ENCODE measurements at regions not wholly inside any gene's neighbourhood (a gene's known extent, or its start where the extent isn't known, plus 50 kb on each side); places are given as distances from the start of the nearest gene placed in this dataset.

GRCh38 chr3:182255158-182255557, 538.1 kb upstream of the ATP11B start:
- DNase-seq (ENCODE audit: low read depth in 2 of 2) = no peak

GRCh38 chr3:182257361-182257760, 535.9 kb upstream of the ATP11B start:
- no peak for DNase-seq (ENCODE audit: low read depth in 2 of 2)

DNA sequence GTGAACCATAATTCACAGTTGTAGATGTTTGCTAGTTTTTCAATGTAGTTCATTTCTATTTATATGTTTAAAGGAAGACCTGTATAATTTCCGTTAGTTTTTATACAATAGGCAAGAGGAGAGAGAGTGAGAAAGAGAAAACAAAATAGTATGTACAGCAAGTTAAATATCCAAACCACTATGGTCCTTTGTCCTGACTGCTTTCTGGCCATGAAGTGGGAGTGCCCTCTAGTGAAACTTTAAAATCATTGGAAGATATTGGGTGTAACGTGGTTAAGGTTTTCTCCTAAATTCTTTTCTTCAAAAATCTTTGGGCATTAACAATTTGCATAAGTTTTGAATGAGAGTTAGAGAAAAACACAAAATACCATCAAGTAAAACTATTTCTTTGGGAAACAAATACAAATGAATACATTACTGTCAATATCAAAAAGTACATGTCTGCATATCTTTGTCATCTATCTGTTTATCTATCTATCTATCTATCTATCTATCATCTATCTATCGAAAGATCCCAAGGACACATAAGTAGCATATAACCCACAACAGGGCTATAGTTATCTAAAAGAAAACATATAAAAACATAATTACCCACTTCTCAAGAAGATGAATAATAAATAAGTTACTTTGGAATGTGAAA, 534.6 kb upstream of the ATP11B start:
- DNase-seq (ENCODE audit: low read depth in 2 of 2) = no peak

DNA sequence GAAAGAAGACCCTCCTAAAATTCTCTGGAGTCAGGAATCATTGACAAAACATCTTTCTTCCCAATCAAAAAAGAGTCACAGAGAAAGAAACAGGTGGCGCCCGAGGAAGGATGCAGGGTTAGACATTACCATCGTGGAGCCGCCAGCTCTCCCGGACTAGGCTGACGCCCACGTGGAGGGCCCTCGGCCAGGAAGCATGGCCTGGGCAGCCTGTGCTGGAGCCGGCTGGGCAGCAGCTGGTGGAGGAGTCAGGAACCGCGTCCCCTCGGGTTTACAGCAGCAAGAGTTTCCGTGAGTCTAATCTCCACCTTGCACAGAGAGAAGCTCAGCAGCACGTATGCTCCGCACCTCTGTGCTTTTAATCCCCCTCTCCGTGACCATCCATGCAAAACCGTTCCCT, 533.7 kb upstream of the ATP11B start:
- no peak for DNase-seq (ENCODE audit: low read depth in 2 of 2)

DNA sequence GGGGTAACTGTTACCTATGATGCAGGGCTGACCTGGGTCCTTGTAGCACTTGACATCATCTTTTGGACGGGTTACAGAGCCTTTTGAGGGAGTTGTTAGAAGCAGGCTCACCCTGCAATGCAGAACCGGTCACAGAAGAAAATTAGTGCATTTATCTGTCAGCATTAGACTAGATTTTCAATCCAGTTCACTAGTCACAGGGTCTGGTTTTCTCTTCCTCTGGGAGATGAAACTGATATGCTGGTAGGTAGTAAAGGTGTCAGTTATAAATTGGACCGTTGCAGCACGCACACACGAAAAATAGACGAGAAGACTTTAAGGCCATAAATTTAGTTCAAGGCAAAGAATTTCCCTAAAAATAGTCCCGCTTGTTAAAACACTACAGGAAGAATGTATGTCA, 532.3 kb upstream of the ATP11B start:
- DNase-seq (ENCODE audit: low read depth in 2 of 2) = no peak

GRCh38 chr3:182268711-182269110, 524.6 kb upstream of the ATP11B start:
- DNase-seq (ENCODE audit: low read depth in 2 of 2) = no peak

DNA sequence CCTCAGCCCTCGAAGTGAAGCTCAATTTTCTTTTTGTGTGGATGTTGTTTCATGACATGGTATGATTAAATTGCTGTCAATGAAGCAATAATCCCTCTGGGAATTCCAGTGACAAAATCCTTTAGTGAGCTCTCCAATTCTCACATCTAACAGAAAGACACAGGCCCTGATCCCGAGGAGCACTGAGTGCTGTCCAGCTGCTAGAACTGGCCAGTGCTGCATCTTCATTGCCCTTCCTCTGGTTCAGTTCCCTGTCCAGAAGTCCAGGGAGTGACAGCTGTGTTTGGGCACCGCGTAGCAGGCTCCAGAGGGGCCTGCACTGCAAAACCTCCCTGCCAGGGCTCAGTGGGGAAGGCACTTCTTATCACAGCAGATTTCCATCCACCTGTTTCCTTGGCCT, 516.8 kb upstream of the ATP11B start:
- DNase-seq (ENCODE audit: low read depth in 2 of 2) = no peak

- DNase-seq (ENCODE audit: low read depth in 2 of 2) = no peak
Measured at GRCh38 chr3:182284793-182285192, 508.5 kb upstream of the ATP11B start.

GRCh38 chr3:182292591-182292990, 500.7 kb upstream of the ATP11B start:
- no peak for DNase-seq (ENCODE audit: low read depth in 2 of 2)

- no peak for DNase-seq (ENCODE audit: low read depth in 2 of 2)
Measured at GRCh38 chr3:182294256-182294655, 499.0 kb upstream of the ATP11B start.

DNA sequence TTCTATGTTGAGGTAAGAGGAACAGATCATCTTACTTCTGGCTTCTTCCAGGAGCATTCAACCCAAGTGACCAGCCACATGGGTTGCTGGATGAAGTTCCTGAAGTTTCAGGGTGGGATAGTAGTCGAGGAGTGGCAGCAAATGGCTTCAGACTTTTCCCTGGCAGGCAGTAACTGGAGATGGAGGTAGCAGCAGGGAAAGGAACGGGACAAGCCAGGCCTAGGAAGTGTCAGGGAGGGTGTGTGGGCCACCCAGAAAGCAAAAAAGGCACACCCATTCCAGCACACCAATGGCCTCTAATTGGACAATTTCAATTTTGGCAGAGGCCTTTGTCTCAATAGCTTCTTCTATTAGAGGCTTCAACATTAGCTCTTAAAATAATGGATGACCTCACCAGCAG, 498.6 kb upstream of the ATP11B start:
- DNase-seq (ENCODE audit: low read depth in 2 of 2) = no peak

DNA sequence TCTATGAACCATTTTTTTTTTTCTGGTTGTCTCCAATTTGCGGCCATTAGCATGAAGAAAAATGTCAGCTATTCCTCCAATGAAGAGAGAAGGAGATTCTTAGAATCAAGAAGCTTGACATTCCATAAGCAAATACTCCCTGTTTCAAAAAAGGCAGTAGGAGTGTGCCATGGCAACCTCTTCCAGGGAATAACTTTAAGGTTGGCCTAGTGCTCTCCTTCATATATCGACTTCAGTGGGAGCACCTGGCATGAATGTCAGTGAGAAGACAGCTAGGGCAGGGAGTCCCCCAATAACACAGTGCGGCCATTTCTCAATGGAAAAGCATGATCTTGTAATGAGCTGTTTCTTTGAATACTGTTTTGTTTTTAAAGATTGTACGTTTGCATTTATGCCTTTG, 493.0 kb upstream of the ATP11B start:
- DNase-seq (ENCODE audit: low read depth in 2 of 2) = no peak

DNA sequence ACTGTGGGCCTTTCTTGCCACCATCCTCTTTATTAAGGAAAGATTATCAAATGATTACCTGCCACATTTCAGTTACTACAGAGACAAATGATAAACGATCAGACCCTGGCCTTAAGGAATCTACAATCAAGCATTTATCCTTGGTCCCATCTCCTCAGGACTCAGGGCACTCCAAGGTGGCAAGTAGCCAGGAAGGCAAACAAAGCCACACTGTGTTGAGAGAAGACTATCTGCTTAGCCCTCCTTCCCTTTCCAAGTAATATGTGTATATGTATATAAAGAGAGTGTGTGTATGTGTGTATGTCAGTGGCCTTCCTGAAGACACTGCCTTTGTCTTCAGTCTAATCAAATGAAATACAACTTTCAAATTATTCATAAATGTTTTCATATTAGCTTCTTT, 490.1 kb upstream of the ATP11B start:
- no peak for DNase-seq (ENCODE audit: low read depth in 2 of 2)

- DNase-seq (ENCODE audit: low read depth in 2 of 2) = no peak
Measured at GRCh38 chr3:182305881-182306665, 487.2 kb upstream of the ATP11B start.

DNA sequence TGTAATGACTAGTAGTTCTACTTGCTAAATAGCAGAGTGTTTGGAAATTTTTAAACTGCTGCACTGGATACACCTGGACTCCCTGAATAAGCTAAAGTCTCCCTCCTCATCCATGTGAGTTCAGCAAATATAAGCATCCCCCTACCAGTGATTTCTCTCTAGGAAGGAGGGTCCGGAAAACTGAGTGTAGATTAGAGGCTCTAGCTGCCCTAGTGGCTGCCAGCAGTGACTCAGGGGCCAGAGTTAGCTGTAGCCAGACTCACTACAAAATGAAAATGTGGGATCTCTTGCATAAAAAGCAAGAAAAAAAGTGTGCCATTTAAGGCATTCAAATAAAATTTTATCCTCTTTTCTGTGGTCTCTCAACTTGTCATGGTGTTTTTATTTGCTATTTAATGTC, 485.0 kb upstream of the ATP11B start:
- DNase-seq (ENCODE audit: low read depth in 2 of 2) = no peak

DNA sequence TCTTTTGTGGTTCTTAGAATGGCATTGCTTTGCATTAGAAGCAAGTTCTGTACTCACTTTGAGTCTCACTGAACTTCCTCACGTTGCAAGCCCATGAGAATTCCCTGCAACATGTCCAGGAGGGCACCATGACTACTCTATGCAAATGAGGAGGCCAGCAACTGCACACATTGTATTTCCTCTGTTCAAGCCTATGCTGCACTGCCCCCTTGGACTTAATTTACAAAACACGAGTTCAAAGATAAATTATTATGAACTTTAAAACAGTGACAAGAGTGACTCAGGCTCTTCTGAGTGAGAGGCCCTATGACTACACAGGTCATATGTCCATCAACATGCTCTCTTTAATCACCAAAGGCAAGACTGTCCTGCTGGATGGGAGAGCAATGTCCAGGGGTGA, 484.2 kb upstream of the ATP11B start:
- no peak for DNase-seq (ENCODE audit: low read depth in 2 of 2)

DNA sequence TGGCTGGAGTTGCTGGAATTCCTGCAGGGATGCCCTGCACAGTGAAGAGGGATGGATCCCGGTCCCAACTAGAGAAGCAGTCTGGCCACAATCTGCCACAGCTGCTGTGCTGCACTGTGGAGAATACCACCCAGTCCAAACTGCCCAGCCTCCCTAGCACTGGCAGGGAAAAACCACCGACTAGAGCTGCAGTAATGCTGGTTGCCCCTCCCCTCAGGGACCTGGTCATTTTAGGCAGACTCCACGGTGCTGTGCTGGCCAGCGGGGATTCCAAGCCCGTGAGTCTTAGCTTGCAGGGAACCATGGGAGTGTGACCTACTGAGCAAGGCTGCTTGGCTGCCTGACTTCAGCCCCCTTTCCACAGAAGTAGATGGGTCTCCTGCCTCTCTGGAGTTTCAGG, 478.0 kb upstream of the ATP11B start:
- no peak for DNase-seq (ENCODE audit: low read depth in 2 of 2)

GRCh38 chr3:182323126-182323700, 470.1 kb upstream of the ATP11B start:
- no peak for DNase-seq (ENCODE audit: low read depth in 2 of 2)

DNA sequence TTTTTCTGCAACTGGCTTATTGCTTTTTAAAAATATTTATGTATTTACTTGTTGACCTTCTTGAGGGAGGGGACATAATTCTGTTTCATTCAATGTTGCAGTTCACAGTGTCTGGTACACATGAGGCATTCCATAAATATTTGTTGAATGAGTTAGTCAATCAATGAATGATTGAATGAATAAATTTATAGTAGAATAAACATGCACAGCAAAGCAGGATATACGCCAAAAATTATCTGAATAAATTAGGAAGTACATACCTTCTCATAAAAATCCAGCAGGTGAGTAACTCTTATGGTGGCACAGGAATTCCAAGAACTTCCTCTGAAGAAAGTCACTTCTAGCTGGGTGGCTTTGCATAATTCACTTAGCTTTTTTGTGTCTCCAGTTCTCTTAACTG, 469.4 kb upstream of the ATP11B start:
- DNase-seq (ENCODE audit: low read depth in 2 of 2) = no peak

- DNase-seq (ENCODE audit: low read depth in 2 of 2) = no peak
Measured at GRCh38 chr3:182325213-182325950, 467.9 kb upstream of the ATP11B start.

GRCh38 chr3:182327196-182327681, 466.1 kb upstream of the ATP11B start:
- DNase-seq (ENCODE audit: low read depth in 2 of 2) = no peak

GRCh38 chr3:182330646-182331045, 462.7 kb upstream of the ATP11B start:
- no peak for DNase-seq (ENCODE audit: low read depth in 2 of 2)
